HEK293T (cell line): ENCODE measurements at regions not wholly inside any gene's neighbourhood (a gene's known extent, or its start where the extent isn't known, plus 50 kb on each side); places are given as distances from the start of the nearest gene placed in this dataset.
"Not testable (repeated sequence)": the region's sequence is repeated elsewhere in the genome, so short reads cannot be mapped to it uniquely, and the experiment has no call there.

ENCODE experiments used
- CTCF ChIA-PET: fragments of 350-600 bp; formaldehyde crosslinking; extraction: SDS; loops from one replicate; lab custom pipeline; 2021; ENCODE audit warnings: antibody characterized with exemption, inconsistent platforms; lab: Yijun Ruan, JAX
- POLR2A ChIA-PET: fragments of 350-600 bp; formaldehyde crosslinking; extraction: SDS; loops from one replicate; lab custom pipeline; 2020; ENCODE audit warnings: antibody characterized with exemption, inconsistent platforms; lab: Yijun Ruan, JAX
- DNase-seq: peaks from one replicate; pipeline ENCODE4 v3.0.0; 2012; ENCODE audit warnings: mixed read lengths; ENCODE audit errors: extremely low spot score
- ARNT ChIP-seq: fragments of 450-650 bp; IDR thresholded peaks from 2 replicates; pipeline ENCODE4 v1.6.1; 2017; ENCODE audit warnings: mild to moderate bottlenecking
- BHLHE40 ChIP-seq: fragments of 450-650 bp; IDR thresholded peaks from 2 replicates; pipeline ENCODE4 v1.6.1; 2016; ENCODE audit warnings: mild to moderate bottlenecking, moderate library complexity, borderline replicate concordance
- CTBP1 ChIP-seq: fragments of 450-650 bp; IDR thresholded peaks from 2 replicates; pipeline ENCODE4 v1.6.1; 2016; ENCODE audit warnings: borderline replicate concordance
- ELF4 ChIP-seq: fragments of 450-650 bp; IDR thresholded peaks from 2 replicates; pipeline ENCODE4 v1.6.1; 2017; ENCODE audit warnings: antibody characterized with exemption
- FOXA1 ChIP-seq: fragments of 450-650 bp; IDR thresholded peaks from 2 replicates; pipeline ENCODE4 v1.6.1; 2016; ENCODE audit warnings: mild to moderate bottlenecking
- FOXK2 ChIP-seq: fragments of 450-650 bp; IDR thresholded peaks from 2 replicates; pipeline ENCODE4 v1.6.1; 2016; ENCODE audit warnings: mild to moderate bottlenecking
- FOXM1 ChIP-seq: fragments of 450-650 bp; IDR thresholded peaks from 2 replicates; pipeline ENCODE4 v1.6.1; 2017; ENCODE audit warnings: mild to moderate bottlenecking, borderline replicate concordance
- HDGF ChIP-seq: fragments of 450-650 bp; IDR thresholded peaks from 2 replicates; pipeline ENCODE4 v1.6.1; 2017; ENCODE audit warnings: antibody characterized with exemption, borderline replicate concordance
- L3MBTL2 ChIP-seq: fragments of 450-650 bp; conservative IDR thresholded peaks from 2 replicates; pipeline ENCODE4 v1.6.1; 2016; ENCODE audit warnings: mild to moderate bottlenecking
- LEF1 ChIP-seq: fragments of 450-650 bp; IDR thresholded peaks from 2 replicates; pipeline ENCODE4 v1.6.1; 2017; ENCODE audit warnings: mild to moderate bottlenecking, borderline replicate concordance
- NFRKB ChIP-seq: fragments of 450-650 bp; IDR thresholded peaks from 2 replicates; pipeline ENCODE4 v1.6.1; 2016; ENCODE audit warnings: mild to moderate bottlenecking, moderate library complexity
- PKNOX1 ChIP-seq: fragments of 450-650 bp; IDR thresholded peaks from 2 replicates; pipeline ENCODE4 v1.6.1; 2016
- SP1 ChIP-seq: fragments of 450-650 bp; IDR thresholded peaks from 2 replicates; pipeline ENCODE4 v1.6.1; 2017
- SUZ12 ChIP-seq: fragments of 450-650 bp; IDR thresholded peaks from 2 replicates; pipeline ENCODE4 v1.6.1; 2016; ENCODE audit warnings: mild to moderate bottlenecking
- TARDBP ChIP-seq: fragments of 450-650 bp; IDR thresholded peaks from 2 replicates; pipeline ENCODE4 v1.6.1; 2016
- ZNF384 ChIP-seq: fragments of 450-650 bp; IDR thresholded peaks from 2 replicates; pipeline ENCODE4 v1.6.1; 2016

GRCh38 chr2:41194230-41194629 lies 742.3 kb upstream of the SLC8A1 start:
- no peak for DNase-seq
- TF ChIP-seq CTBP1 (no peak), NFRKB (no peak), ZNF384 (no peak), ARNT (no peak), ELF4 (no peak), LEF1 (no peak), TARDBP (no peak), FOXK2 (no peak), HDGF (no peak), SUZ12 (no peak), PKNOX1 (no peak), FOXM1 (no peak), SP1 (no peak)
- ChIA-PET CTCF (no interaction called here), POLR2A (no interaction called here)

- TF ChIP-seq SUZ12: no peak
- TF ChIP-seq TARDBP: no peak
- no peak for TF ChIP-seq FOXK2
- no peak for TF ChIP-seq CTBP1
- TF ChIP-seq BHLHE40: no peak
- no peak for TF ChIP-seq SP1
- no peak for TF ChIP-seq ARNT
- no peak for TF ChIP-seq ZNF384
- no peak for DNase-seq
- POLR2A ChIA-PET: no interaction called here
- CTCF ChIA-PET: no interaction called here
These were observed 745.9 kb upstream of the SLC8A1 start for GRCh38 chr2:41197781-41198180.

GRCh38 chr2:41199334-41199733 lies 747.4 kb upstream of the SLC8A1 start:
- ChIA-PET POLR2A (no interaction called here), CTCF (no interaction called here)
- no peak for DNase-seq
- TF ChIP-seq FOXA1 (no peak), ARNT (no peak), PKNOX1 (no peak), BHLHE40 (no peak), SUZ12 (no peak), SP1 (no peak), L3MBTL2 (no peak), TARDBP (no peak), LEF1 (no peak), NFRKB (no peak), ZNF384 (no peak), CTBP1 (no peak), HDGF (no peak), FOXK2 (no peak), FOXM1 (no peak), ELF4 (no peak)

- ChIA-PET CTCF (no interaction called here), POLR2A (no interaction called here)
- no peak for DNase-seq
- TF ChIP-seq FOXM1 (no peak), BHLHE40 (no peak), FOXK2 (no peak)
These were observed 752.4 kb upstream of the SLC8A1 start for GRCh38 chr2:41204315-41204714.

GRCh38 chr2:41206004-41206403 lies 754.1 kb upstream of the SLC8A1 start:
- ChIA-PET CTCF (no interaction called here), POLR2A (no interaction called here)
- TF ChIP-seq BHLHE40 (no peak), CTBP1 (no peak)
- no peak for DNase-seq

GRCh38 chr2:41207578-41207977 lies 755.7 kb upstream of the SLC8A1 start:
- ChIA-PET POLR2A (no interaction called here), CTCF (no interaction called here)
- DNase-seq: no peak
- TF ChIP-seq PKNOX1 (no peak), HDGF (no peak), ELF4 (no peak), BHLHE40 (no peak), FOXM1 (no peak), SP1 (no peak), TARDBP (no peak), FOXK2 (no peak), FOXA1 (no peak), ARNT (no peak), LEF1 (no peak), NFRKB (no peak), SUZ12 (no peak), ZNF384 (no peak), L3MBTL2 (no peak), CTBP1 (no peak)

GRCh38 chr2:41210030-41210429 lies 758.1 kb upstream of the SLC8A1 start:
- POLR2A ChIA-PET, CTCF ChIA-PET, DNase-seq: not testable (repeated sequence)
